K562 (cell line): ENCODE measurements at regions not wholly inside any gene's neighbourhood (a gene's known extent, or its start where the extent isn't known, plus 50 kb on each side); places are given as distances from the start of the nearest gene placed in this dataset.
"Not testable (repeated sequence)": the region's sequence is repeated elsewhere in the genome, so short reads cannot be mapped to it uniquely, and the experiment has no call there.

Experiments
- ATAC-seq: fragments of 200-7000 bp; cut with Tn5 transposase; 3 replicates; pipeline ENCODE4 v1.9.1; 2020; ENCODE audit warnings: moderate library complexity
- BruUV-seq: library from RNA; stranded (reverse); fragments of 400-500 nt; replicated peaks from 2 replicates; lab custom pipeline; 2021; lab: Mats Ljungman, UMichigan
- CTCF ChIA-PET: fragments of 300-600 bp; formaldehyde crosslinking; extraction: SDS; loops from one replicate; lab custom pipeline; 2021; ENCODE audit warnings: low intra/inter-chr PET ratio; lab: Yijun Ruan, JAX
- POLR2A ChIA-PET: fragments of 300-600, 350-650 bp; sonication (Branson Sonifier 250); formaldehyde crosslinking; extraction: SDS; loops from one replicate; lab custom pipeline; 2021; ENCODE audit warnings: antibody characterized with exemption, inconsistent platforms; lab: Yijun Ruan, JAX
- DNase-seq, 4 experiments: peaks; one replicate each; pipeline versions ENCODE4 v3.0.0 to v3.0.0-alpha.2; 2011 to 2018; ENCODE audit warnings: low spot score in 3 of 4, mixed read lengths in 3 of 4; ENCODE audit errors: extremely low read depth in 1 of 4
- FAIRE-seq: peaks from 2 replicates; lab custom pipeline; 2011; peaks lifted over from hg19 to GRCh38; lab: Jason Lieb, UNC
- H2AFZ ChIP-seq: 2 replicates; pipeline ENCODE4 v1.6.0; 2011; ENCODE audit warnings: low read depth, low read length, control low read depth, inconsistent platforms
- H3K27ac ChIP-seq: fragments of 200-600 bp; 3 replicates; pipeline ENCODE4 v1.8.0; 2011; ENCODE audit warnings: low read depth, mild to moderate bottlenecking, control low read depth, inconsistent platforms, low read length, moderate library complexity, mixed read lengths; ENCODE audit errors: extremely low read depth
- H3K27me3 ChIP-seq, 2 experiments: fragments of 300-600 bp in 1 of 2; 2 replicates in 1 of 2; 3 replicates in 1 of 2; pipeline versions ENCODE4 v1.6.0 to v1.8.0; 2011; ENCODE audit warnings: inconsistent platforms in 2 of 2, low read length in 2 of 2, mild to moderate bottlenecking in 1 of 2, mixed read lengths in 1 of 2, moderate library complexity in 1 of 2; ENCODE audit not compliant: control insufficient read depth in 2 of 2, insufficient read depth in 2 of 2
- H3K36me3 ChIP-seq: fragments of 300-600 bp; 3 replicates; pipeline ENCODE4 v1.8.0; 2011; ENCODE audit warnings: mild to moderate bottlenecking, low read length, inconsistent platforms; ENCODE audit not compliant: control insufficient read depth, insufficient read depth
- H3K4me1 ChIP-seq, 2 experiments: fragments of 200-600 bp in 1 of 2; replicated peaks in 1 of 2; 2 replicates in 1 of 2; 3 replicates in 1 of 2; pipeline versions ENCODE4 v1.5.1 to v1.8.0; 2011; ENCODE audit warnings: inconsistent platforms in 2 of 2, low read length in 2 of 2, mild to moderate bottlenecking in 1 of 2, mixed read lengths in 1 of 2, moderate library complexity in 1 of 2; ENCODE audit not compliant: control insufficient read depth in 2 of 2, insufficient read depth in 2 of 2
- H3K4me2 ChIP-seq: 2 replicates; pipeline ENCODE4 v1.6.1; 2011; ENCODE audit warnings: low read length, control low read depth, inconsistent platforms, mixed read lengths; ENCODE audit not compliant: insufficient read depth
- H3K4me3 ChIP-seq: fragments of 200-600 bp; sonication (generic), shearing (Covaris generic); 2 replicates; pipeline ENCODE4 v1.5.1; 2016; ENCODE audit warnings: control low read depth, inconsistent platforms
- H3K79me2 ChIP-seq: fragments of 200-600 bp; 3 replicates; pipeline ENCODE4 v1.8.0; 2011; ENCODE audit warnings: low read length, inconsistent platforms; ENCODE audit not compliant: control insufficient read depth, insufficient read depth
- H3K9ac ChIP-seq, 2 experiments: 2 replicates each; pipeline versions ENCODE4 v1.6.0 to v1.6.1; 2011; ENCODE audit warnings: low read depth in 2 of 2, low read length in 2 of 2, control low read depth in 1 of 2, inconsistent platforms in 1 of 2, mild to moderate bottlenecking in 1 of 2, mixed read lengths in 1 of 2; ENCODE audit not compliant: insufficient read depth in 1 of 2
- H3K9me1 ChIP-seq: one replicate; pipeline ENCODE4 v1.6.0; 2011; ENCODE audit warnings: inconsistent platforms, mild to moderate bottlenecking, low read length, moderate library complexity; ENCODE audit not compliant: control insufficient read depth, insufficient read depth
- H3K9me3 ChIP-seq: replicated peaks from 2 replicates; pipeline ENCODE4 v1.5.1; 2011; ENCODE audit warnings: low read depth, low read length, inconsistent platforms; ENCODE audit not compliant: control insufficient read depth, insufficient read depth
- H4K20me1 ChIP-seq: replicated peaks from 2 replicates; pipeline ENCODE4 v1.6.1; 2011; ENCODE audit warnings: low read length, inconsistent platforms, mixed read lengths; ENCODE audit not compliant: control insufficient read depth, insufficient read depth
- PKNOX1 ChIP-seq: fragments of 450-650 bp; IDR thresholded peaks from 2 replicates; pipeline ENCODE4 v1.6.1; 2016
- RFX1 ChIP-seq: fragments of 450-650 bp; IDR thresholded peaks from 2 replicates; pipeline ENCODE4 v1.6.1; 2016; ENCODE audit warnings: mild to moderate bottlenecking, moderate library complexity
- WGBS: fragments of 100-300 bp; shearing (Covaris generic); methylation state at CpG from one replicate; pipeline ENCODE4 v1.1.6; 2016; ENCODE audit warnings: low coverage, mixed read lengths; ENCODE audit not compliant: insufficient coverage; ENCODE audit errors: missing lambda C conversion rate; 5-methylcytosine and 5-hydroxymethylcytosine counted together
- in situ Hi-C: fragments of 300-500 bp; cut with MboI; formaldehyde crosslinking; loops from 4 replicates; pipeline ENCODE4 v1.15.0; 2018; ENCODE audit warnings: inconsistent platforms, mixed read lengths
- intact Hi-C: fragments of 100-400 bp; cut with micrococcal nuclease; formaldehyde crosslinking; loops from 2 replicates; pipeline ENCODE4 v1.14.2; 2022

- H3K4me2 ChIP-seq, H3K27ac ChIP-seq, H3K4me1 ChIP-seq, CTCF ChIA-PET, DNase-seq, H3K9me1 ChIP-seq, H3K9ac ChIP-seq, H3K79me2 ChIP-seq, BruUV-seq, H3K36me3 ChIP-seq, intact Hi-C loops, in situ Hi-C loops, H3K9me3 ChIP-seq, H3K27me3 ChIP-seq, H2AFZ ChIP-seq, POLR2A ChIA-PET, H4K20me1 ChIP-seq, H3K4me3 ChIP-seq: not testable (repeated sequence)
- TF ChIP-seq RFX1: 0 out of 2 replicates have a peak, but pooled peaks have one; percentile 16
- TF ChIP-seq PKNOX1: 0 out of 2 replicates have a peak, but pooled peaks have one; percentile 7
- ATAC-seq (peak; percentile 72), FAIRE-seq (peak; percentile 11)
- no CpG with 5 or more reads among the region's 1 CpG for WGBS
These were observed 67.2 kb upstream of the PLGLB2 start for GRCh38 chr2:87680691-87681090.

- H3K36me3 ChIP-seq, CTCF ChIA-PET, ATAC-seq, H3K9me3 ChIP-seq, in situ Hi-C loops, FAIRE-seq, H3K9ac ChIP-seq, BruUV-seq, H3K27ac ChIP-seq, H3K9me1 ChIP-seq, H3K4me3 ChIP-seq, H2AFZ ChIP-seq, POLR2A ChIA-PET, H3K4me1 ChIP-seq, intact Hi-C loops, DNase-seq, H4K20me1 ChIP-seq, H3K4me2 ChIP-seq, H3K79me2 ChIP-seq, H3K27me3 ChIP-seq: not testable (repeated sequence)
- WGBS: 82% methylated on average over 6 of the region's 10 CpGs
These were observed 64.4 kb upstream of the PLGLB2 start for GRCh38 chr2:87683451-87683850.

- ATAC-seq, intact Hi-C loops, H3K4me3 ChIP-seq, H3K4me1 ChIP-seq, H3K9me3 ChIP-seq, POLR2A ChIA-PET, H3K27ac ChIP-seq, H3K9me1 ChIP-seq, FAIRE-seq, CTCF ChIA-PET, H3K79me2 ChIP-seq, H3K9ac ChIP-seq, H3K36me3 ChIP-seq, H2AFZ ChIP-seq, H4K20me1 ChIP-seq, in situ Hi-C loops, DNase-seq, BruUV-seq, H3K4me2 ChIP-seq, H3K27me3 ChIP-seq: not testable (repeated sequence)
- WGBS: 100% methylated on average over 2 of the region's 5 CpGs
These were observed 63.9 kb upstream of the PLGLB2 start for GRCh38 chr2:87683961-87684360.
